ENCODE measurements at regions not wholly inside any gene's neighbourhood (a gene's known extent, or its start where the extent isn't known, plus 50 kb on each side); places are given as distances from the start of the nearest gene placed in this dataset.

DNA sequence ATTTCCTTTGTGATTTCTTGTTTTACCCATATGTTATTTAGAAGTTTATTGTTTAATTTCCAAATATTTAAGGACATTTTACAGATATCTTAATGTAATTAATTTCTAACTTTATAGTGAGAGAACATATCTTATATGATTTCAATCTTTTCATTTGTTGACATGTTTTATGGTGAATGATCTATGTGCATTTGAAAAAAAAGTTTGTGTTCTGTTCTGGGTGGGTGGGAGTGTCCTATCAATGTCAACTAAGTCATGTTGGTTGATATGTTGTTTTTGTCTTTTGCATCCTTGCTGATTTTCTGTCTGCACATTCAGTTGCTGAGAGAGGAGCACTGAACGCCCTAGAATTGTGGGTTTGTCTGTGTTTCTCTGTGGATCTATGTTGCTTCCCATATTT, 50.3 kb upstream of the CBFA2T3 start:
- DNase-seq = no peak
- intact Hi-C loops (cut with DNase I) = no loop called here

DNA sequence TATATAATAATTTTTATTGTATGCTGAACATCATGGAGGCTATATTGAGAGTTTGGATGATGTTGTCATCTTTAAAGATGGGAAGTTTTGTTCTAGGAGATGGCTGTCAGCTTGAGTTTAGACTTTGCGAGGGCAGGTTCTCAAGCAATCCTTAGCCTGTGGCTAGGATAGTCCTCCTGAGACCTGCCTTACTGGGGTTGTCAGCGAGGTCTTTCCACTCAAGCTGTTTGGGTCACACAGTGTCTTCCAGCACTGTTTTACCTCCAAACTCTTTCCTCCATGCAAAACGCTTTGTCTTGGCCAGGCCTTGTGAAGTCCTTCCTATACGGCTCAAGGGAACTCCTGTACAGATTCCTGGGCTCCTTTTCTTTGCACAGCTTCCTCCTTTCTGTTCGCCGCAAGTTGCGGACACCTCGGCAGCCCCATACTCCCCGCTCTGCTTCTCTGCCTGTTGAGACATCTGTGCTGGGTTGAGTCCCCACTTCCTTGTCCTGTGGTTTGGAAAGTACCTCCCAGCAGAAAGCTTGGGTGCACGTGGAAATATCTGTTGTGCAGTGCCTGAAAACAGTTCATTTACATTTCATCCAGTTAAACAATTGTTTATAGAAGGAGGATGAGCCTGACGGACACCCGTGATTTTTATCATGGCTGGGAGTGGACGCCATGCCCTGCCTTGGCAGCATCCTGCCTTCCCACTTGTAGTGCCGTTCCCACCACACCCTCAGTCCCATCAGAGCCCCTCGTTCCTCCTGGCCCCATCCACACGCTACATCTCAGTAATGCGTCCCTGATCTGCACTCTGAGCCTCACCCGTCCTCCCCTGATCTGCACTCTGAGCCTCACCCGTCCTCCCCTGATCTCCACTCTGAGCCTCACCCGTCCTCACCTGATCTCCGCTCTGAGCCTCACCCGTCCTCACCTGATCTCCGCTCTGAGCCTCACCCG, 55.0 kb upstream of the CBFA2T3 start:
- intact Hi-C loops (cut with DNase I) = no loop called here
- DNase-seq = peak in 5 of 10 donors; percentile 10 to 81 (median 46)

DNA sequence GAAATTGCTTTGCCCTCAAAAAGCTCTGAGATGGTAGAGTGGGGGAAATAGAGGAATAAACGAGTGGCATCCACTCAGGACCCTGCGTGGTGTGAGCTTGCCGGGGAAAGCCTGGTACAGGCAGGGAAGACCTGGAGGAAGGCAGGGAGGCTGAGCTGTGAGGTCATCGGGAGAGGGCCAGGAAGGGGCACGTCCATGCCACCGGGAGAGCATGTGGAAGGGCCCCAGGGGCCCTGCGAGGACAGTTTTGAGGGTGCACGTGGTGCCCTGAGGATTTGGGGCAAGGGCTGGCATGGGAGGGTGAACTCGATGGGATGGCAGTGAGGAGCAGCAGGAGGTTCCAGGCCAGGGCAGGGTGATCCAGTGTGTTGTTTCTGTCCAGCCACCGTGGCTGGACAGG, 56.3 kb upstream of the CBFA2T3 start:
- intact Hi-C loops (cut with DNase I) = no loop called here
- peak in 3 of 10 donors; percentile 35 to 75 (median 65) for DNase-seq

DNA sequence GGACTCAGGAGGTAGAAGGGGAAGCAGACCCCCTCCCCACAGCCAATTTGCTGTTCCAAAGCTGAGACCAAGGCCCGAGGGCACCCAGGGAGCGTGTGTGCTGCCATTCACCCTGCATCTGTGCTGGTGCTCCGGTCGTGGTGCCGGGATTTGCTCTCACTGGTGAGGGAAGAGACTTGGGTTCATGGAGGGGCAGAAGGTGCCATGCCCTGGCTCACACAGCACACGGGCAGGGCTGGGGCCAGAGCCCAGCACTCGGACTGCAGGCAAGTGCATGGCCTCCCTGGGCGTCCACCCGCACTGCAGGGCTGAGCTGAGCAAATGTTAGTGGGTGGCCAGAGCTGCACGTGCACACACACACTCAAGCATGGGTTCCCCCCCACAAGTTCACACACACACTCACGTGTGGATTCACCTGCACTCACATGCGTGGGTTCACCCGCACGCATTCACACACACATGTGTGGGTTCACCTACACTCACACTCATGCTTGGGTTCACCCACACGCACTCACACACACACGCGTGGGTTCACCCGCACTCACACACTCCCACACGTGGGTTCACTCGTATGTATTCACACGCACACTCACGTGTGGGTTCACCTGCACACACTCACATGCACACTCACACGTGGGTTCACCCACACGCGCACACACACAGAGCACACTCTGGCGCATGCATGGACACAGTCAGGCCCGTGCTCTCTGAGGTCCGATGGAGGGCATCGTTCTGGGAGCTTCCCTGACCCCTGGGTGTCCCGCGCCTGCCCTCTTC, 57.0 kb upstream of the CBFA2T3 start:
- peak in 4 of 10 donors; percentile 4 to 71 (median 50) for DNase-seq
- intact Hi-C loops (cut with DNase I) = no loop called here

DNA sequence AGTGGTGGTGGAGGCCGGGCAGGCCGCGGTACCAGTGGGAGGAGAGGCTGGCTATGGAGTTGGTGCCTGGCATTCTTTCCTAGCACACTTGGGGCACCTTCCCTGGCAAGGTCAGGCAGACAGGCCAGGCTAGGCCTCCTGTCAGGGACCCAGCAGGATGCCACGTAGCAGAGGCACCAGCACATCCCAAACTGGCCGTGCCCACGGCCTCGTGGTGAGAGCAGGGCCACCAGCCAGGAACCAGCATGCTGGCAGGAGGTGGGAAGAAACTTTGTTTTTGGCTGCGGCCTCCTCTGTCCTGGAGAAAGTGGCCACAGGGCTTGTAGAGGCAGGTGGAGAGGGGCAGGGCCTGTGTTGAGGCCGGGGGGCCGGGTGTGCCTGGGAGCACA, 57.6 kb upstream of the CBFA2T3 start:
- intact Hi-C loops (cut with DNase I) = no loop called here
- DNase-seq = peak in 1 of 10 donors; percentile 63

DNA sequence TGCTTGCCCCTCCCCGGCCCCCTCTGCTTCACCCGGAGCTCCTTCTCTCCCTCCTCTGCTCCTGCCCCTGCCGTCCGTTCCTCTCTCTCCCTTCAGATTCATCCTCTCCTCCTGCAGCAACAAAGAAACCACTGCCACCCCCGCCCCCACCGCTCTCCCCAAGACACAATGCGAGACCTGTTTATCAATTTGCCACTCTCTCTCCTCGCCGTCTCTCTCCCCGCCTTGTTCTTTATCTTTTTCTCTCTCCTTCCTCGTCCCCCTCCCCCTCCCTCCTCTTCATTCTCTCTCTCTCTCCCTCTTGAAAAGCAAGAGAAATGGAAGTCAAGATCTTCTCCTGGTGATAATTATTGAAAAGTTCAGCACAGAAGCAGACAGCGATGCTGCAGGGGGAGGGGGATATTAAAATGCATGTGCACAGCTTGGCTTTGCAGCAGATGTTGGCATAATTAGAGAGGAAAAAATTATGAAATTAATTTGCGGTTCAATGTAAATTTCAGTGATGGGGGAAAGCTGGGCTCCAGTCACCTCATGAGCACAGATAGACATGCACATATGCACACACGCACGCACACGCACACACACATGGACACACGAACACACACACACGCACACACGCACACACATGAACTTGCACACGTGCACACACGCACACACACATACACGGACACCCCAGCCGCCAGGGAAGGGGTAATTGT, 58.1 kb upstream of the CBFA2T3 start:
- intact Hi-C loops (cut with DNase I) = no loop called here
- DNase-seq = peak in 4 of 10 donors; percentile 2 to 55 (median 4)

DNA sequence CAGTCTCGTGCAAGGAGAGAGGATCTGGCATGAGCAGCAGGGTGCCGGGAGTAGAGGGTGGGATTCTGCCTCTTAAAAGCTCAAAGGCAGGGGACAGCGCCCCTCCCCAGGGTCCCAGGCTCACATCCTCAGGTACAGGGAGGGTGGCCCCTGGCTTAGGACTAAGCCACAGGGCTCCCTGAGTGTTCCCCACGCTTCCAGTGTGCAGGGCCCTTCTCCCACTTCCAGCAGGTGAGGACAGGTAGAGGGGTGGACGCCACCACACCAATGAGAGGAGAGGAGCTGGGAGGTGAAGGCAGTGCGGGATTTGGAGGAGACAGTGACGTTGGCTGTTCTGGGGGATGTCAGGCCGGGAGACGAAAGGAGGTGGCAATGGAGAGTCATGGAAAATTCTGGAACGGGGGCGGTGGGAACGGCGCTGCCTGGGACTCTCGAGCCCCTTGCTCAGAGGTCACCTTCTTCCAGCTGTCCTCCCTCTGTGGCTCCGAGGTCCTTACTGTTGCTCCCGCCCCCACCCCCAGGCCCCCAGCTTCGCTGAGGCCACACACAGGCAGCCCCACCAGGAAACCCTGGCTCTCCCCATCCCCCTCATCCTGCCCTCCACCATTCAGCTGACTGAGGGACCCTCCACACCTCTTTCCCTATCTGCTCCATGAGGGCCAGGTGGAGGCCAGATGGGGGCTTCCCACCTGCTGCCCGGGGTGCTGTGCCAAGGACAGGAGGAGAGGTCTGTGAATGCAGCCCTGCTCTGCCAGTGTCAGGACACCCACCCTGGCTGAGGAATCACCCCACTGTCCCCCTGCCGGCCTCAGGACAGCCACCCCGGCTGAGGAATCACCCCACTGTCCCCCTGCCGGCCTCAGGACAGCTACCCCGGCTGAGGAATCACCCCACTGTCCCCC, 57.7 kb upstream of the ACSF3 start:
- peak in 5 of 10 donors; percentile 2 to 65 (median 51) for DNase-seq
- intact Hi-C loops (cut with DNase I) = no loop called here

DNA sequence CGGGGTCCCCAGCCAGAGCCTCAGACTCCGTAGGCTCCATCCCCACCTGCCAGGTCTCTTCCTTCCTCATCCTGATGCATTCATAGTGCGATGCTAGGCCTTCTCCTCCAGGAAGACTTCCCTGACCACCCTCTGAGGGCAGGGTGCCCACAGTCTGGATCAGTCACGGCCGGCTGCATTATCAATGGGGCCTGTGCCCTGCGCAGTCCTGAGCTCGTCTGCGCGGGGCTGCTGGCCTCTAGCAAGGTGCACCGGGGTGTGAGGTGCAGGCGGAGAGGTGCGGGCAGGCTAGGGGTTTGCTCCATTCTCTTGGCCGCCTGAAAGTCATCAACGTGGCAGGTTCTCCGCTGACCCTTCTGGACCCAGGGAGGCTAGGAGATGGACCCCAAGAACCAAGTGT, 56.9 kb upstream of the ACSF3 start:
- intact Hi-C loops (cut with DNase I) = no loop called here
- peak in 5 of 10 donors; percentile 4 to 64 (median 51) for DNase-seq

DNA sequence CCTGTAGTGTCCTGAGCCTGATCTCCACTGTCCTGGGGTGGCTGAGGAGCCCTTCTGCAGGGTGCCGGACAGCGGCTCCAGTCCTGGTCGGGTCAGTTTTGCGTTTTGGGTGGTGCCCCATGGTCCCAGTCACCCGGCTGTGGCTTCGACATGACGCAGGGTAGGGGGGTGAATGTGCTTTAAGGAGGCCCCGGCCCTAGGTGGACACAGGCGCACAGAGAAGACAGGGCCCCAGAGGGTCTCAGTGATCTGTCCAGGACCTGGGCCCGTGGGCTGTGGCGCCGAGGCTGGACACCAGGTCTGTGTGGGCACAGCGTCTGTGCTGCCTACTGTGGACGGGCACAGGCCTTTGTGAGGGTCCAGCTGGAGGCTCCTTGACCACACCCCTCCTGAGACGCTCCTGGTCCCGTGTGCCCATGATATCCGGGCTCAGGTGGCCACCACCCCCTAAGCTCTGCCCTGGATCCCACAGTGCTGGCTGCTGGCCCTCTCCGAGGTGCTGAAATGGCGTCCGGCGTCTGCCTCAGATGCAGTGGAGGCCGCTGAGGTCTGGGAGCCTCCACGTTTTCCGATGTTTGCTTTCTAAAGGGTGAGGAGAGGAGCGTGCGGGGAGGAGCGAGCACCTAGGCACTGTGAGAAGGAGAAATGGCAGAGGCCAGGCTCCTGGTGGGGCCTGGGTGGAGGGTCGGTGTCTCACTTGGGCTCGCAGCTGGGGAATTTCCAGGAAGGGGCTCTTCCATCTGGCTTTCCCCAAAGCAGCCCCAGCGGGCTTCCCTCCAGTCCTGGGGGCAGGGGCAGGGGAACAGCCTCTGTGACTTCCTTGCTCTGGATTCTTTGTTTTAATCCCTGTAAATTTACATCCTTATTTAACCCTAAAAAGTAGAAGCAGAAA, 56.1 kb upstream of the ACSF3 start:
- peak in 5 of 10 donors; percentile 4 to 59 (median 52) for DNase-seq
- intact Hi-C loops (cut with DNase I) = no loop called here

DNA sequence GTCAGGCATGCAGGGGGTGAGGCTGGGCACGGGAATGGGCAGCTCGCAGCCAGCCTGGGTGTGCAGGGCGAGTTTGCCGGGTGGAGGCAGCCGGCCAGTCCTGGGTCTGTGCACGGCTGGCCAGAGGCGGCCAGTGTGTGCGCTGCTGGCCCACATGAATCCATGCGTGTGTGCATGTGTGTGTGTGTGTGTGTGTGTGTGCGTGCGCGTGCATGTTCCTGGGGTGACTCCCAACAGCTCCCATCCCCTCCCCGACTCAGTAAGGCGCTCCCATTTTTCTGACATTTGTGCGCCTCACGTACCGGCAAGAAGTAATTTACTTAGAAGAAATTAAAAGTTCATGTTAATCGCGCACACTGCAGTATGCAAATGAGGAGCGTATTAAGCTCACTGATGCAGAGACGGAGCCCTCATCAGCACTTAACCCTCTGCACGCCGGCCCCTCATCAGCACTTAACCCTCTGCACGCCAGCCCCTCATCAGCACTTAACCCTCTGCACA, 55.4 kb upstream of the ACSF3 start:
- peak in 5 of 10 donors; percentile 2 to 77 (median 67) for DNase-seq
- intact Hi-C loops (cut with DNase I) = no loop called here

DNA sequence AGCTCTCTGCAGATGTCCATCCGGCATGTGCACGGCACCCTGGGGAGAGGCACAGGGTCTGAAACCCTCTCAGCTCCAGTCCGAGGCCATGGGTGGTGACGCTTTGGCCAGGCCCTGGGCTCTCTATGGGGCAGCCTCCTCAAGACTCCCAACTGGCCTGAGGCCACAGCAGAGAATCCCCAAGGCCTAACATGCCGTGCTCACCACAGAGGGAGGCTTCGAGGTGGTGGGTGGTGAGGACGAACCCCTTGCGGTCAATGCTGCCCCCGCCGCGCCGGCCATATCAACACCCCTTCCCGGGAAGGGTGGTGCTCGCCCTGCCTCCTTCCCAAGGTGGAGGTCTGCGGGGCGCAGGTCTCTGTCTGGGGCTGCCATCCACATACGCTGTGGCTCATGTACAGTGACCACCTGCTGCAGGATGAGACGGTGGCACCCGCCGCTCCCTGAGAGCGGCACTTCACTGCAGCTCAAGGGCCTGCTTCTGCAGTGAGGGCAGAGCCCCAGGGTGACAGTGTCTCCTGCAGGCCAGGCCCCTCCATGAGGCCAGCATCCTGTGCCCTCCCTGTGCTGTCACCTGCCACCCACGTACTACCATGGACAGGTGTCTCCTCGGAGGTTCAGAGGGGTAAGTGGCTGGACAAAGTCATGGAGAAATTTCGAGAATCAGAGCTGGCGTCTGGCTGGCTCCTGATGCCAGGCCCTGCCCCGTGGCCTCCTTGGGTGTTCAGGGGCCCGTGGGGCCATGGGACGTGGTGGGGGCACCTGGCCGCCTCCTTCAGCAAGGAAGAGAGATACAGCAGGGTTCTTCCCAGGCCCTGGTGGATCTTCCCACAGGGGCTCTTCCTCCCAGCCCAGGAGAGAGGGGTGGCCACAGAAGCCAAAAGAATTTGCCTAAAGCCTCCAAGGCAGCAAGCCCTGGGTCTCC, 54.6 kb upstream of the ACSF3 start:
- DNase-seq = peak in 5 of 10 donors; percentile 3 to 66 (median 52)
- intact Hi-C loops (cut with DNase I) = no loop called here

DNA sequence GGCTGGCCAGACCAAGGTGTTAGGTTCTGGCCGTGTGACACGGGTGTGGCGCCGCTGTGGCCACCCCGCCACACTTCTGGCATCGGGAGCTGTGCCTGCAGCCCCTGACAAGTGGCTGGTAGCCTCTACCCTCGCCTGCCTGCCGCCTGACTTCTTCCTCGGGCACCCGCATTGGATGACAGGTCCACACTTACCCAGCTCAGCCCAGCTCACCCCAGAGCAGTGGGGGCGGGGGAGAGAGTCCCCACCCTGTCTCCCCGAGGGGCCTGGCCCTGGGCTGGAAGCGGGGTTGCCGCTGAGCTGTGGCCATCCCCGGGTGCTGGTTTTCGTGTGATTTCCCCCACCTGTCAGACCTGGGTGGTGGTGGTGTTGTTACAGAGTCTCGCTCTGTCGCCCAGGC, 53.9 kb upstream of the ACSF3 start:
- intact Hi-C loops (cut with DNase I) = no loop called here
- peak in 4 of 10 donors; percentile 1 to 70 (median 62) for DNase-seq

DNA sequence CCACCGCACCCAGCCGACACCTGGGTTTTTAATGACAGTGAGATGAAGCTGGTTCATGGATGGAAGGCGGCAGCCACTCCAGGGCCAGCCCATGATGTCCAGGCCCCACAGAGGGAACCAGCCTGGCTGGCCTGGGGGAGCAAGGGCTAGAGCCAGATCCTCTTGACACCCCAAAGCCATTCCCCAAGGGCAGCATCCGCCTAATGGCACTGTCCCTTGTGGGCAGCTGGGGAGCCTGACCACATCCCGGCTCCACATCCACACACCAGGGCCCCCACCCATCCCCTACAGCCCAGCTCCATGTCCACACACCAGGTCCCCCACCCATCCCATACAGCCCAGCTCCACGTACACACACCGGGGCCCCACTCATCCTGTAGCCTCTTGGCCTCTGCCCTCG, 53.3 kb upstream of the ACSF3 start:
- DNase-seq = peak in 4 of 10 donors; percentile 2 to 72 (median 41)
- intact Hi-C loops (cut with DNase I) = no loop called here

DNA sequence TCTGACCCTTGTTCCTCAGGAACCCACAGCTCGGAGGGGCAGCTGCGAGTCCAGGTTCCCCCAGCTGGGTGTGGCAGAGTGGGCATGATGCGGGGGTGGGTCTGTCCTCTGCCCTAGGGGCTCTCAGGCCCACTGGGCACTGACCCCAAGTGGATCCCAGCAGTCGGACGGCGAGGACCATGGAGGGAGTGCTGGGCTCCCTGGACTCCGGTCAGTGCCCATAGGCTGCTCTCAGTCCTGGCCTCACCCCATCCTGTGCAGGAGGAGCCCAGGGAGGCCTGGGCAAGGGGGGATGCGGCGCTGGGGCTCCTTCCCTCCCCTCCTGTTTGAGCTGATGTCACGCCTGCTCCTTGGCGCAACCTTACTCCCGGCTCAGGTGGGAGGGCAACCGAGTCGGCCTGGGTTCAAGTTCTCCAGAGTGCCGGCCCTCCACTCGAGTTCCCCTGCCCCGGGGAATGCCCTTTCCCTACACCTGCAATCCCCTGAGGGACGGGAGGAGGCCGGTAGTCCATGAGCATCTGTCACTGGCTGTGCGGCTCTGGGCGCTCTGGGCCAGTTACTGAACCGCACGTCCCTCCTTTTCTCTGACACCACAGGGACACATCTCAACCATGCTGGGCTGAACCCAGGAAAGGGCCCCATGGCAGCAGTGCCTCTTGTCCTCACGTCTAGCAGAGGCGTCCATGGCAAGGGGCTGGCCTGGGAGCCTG, 52.6 kb upstream of the ACSF3 start:
- DNase-seq = peak in 4 of 10 donors; percentile 5 to 81 (median 66)
- intact Hi-C loops (cut with DNase I) = no loop called here

DNA sequence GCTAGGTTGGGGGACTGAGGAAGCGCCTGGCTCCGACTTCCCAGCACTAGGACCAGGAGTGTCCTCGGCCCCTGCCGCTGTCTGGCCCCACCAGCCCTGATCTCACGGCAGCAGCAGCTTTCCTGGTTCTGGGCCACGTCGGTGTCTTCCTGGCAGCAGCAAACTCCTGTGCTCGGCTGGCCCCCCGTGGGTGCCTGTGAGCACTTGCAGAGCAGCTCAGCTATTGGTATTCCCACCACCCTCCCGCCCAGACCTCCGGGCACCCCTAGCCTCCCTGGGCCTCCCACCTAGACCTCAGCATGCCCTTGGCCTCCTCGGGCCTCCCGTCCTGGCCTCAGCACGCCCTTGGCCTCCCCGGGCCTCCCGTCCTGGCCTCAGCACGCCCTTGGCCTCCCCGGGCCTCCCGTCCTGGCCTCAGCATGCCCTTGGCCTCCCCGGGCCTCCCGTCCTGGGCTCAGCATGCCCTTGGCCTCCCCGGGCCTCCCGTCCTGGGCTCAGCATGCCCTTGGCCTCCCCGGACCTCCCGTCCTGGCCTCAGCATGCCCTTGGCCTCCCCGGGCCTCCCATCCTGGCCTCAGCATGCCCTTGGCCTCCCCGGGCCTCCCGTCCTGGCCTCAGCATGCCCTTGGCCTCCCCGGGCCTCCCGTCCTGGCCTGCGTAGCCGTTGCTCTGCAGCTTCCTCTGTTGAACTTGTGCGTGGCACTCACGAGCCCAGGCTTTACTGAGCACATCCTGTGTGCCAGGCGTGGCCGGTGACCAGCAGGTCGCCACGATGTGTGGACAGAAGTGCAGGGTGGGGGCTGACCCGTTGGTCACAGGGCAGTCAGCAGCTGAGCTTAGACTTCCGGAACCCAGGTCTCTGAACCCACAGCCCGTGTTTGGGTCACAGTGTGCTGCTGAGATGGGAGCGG, 51.8 kb upstream of the ACSF3 start:
- DNase-seq = peak in 5 of 10 donors; percentile 3 to 74 (median 57)
- intact Hi-C loops (cut with DNase I) = no loop called here
